RWPE1 (cell line): ENCODE measurements at regions not wholly inside any gene's neighbourhood (a gene's known extent, or its start where the extent isn't known, plus 50 kb on each side); places are given as distances from the start of the nearest gene placed in this dataset.

ENCODE experiments used
- CTCF ChIA-PET: fragments of 350-600 bp; sonication (Branson Sonifier 250); formaldehyde crosslinking; extraction: SDS; loops from one replicate; lab custom pipeline; 2021; lab: Yijun Ruan, JAX
- POLR2A ChIA-PET: fragments of 400-600 bp; formaldehyde crosslinking; extraction: SDS; loops from one replicate; lab custom pipeline; 2020; ENCODE audit warnings: antibody characterized with exemption; ENCODE audit not compliant: low non-redundant PET; lab: Yijun Ruan, JAX
- DNase-seq: peaks from one replicate; pipeline ENCODE4 v3.0.0; 2012; ENCODE audit warnings: low spot score
- H3K27ac ChIP-seq: fragments of 450-650 bp; 2 replicates; pipeline ENCODE4 v1.5.1; 2017
- CTCF ChIP-seq: fragments of 450-650 bp; conservative IDR thresholded peaks from 2 replicates; pipeline ENCODE4 v1.5.1; 2017; ENCODE audit warnings: low read depth, mild to moderate bottlenecking

DNA sequence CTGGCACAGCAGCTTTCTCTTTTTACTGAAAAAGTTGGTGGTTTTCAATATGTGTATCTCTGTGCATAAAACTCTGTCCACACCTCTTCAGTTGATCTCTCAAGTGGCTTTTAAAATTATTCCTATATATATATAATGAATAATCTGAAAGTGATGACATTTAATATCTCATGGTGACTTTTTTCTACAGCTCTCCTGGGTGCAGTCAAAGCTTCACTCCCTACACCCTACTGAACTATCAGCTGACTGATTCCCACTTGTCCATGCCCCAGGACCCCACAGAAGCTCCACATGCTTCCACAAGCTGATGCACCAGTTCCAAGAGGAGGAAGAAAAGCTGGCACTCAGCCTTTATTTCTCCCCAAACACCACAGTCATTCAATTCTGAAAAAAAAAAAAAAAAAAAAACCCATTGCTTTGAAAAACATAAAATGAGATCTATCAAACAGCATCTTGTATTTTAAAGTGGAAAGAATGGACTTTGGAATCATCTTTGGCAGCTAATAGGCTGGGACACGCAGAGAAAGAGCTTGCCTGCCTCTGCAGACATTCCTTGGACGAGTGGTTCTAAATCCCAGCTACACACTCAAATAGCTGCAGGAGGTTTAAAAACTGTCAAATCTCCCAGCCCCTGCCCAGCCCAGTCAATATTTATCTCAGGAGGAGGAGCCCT, 75.3 kb upstream of the GDF10 start:
- no peak for DNase-seq
- no peak overlapping the region for H3K27ac ChIP-seq
- ChIA-PET CTCF (no interaction called here), POLR2A (no interaction called here)
- TF ChIP-seq CTCF, result no peak

- no peak overlapping the region for H3K27ac ChIP-seq
- CTCF ChIA-PET, result no interaction called here
- DNase-seq, result no peak
- no peak for TF ChIP-seq CTCF
- POLR2A ChIA-PET, result no interaction called here
Observed at GRCh38 chr10:47225219-47225927, 74.6 kb upstream of the GDF10 start.

DNA sequence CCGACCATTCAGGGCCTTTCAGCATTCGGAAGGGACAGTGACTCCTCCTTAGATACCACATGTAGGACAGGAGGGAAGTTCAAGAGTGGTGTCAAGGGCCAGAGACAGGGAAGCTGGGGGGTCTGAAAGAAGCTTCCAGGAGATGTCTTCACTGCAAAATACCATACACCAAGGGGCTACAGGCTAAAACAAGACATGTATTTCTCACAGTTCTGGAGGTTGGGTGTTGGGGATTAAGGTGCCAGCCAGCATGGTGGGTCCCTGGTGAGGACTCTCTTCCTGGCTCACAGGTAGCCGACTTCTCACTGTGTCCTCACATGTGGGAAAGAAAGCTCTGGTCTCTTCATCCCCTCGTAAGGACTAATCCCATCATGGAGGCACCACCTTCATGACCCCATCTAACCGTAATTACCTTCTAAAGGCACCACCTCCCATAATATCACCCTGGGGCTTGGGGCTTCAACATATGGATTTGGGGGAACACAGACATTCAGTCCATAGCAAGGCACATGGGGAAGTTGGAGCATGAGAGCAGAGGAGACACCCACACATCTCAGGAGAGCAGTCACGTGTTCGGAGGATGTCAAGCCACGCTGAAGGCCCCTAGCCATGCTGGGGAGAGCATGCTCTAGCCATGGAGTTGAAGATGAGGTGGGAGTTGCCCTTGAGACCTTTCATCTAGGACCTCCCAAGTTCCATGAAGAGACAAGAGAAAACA, 73.9 kb upstream of the GDF10 start:
- TF ChIP-seq CTCF, result no peak
- POLR2A ChIA-PET, result no interaction called here
- H3K27ac ChIP-seq, result no peak overlapping the region
- no peak for DNase-seq
- CTCF ChIA-PET, result interaction anchor here (0.7 to 1.5 kb wide), 2 partner anchors 50 to 179 kb away, joined by 3 to 5 read pairs; no protein-coding TSS in a partner anchor

GRCh38 chr10:47230482-47230881, 69.5 kb upstream of the GDF10 start:
- H3K27ac ChIP-seq, result no peak overlapping the region
- no peak for TF ChIP-seq CTCF
- POLR2A ChIA-PET, result no interaction called here
- CTCF ChIA-PET, result interaction anchor here (0.5 kb wide), 1 partner anchor 94 kb away, joined by 5 read pairs; no protein-coding TSS in a partner anchor
- no peak for DNase-seq

DNA sequence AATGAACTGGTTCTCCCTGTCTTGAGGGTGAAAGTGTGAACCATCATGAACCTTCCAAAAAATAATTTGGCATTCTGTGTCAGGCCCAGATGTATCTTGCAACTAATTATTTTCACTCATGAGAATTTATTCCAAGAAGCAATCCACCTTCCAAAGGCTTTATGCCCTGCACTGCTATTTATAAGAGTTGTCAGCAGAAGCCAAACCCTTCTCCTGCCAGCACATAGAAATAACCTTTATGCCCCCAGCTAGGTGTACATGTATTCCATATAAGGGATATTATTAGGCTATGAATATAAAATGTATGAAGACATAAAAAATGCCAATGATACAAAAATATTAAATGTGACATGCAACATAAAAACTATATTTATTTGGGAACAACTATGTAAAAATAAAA, 69.0 kb upstream of the GDF10 start:
- CTCF ChIA-PET, result interaction anchor here (0.5 kb wide), 1 partner anchor 94 kb away, joined by 5 read pairs; no protein-coding TSS in a partner anchor

More for the DNA sequence above, 69.0 kb upstream of the GDF10 start:
- H3K27ac ChIP-seq, result no peak overlapping the region
- POLR2A ChIA-PET, result no interaction called here
- TF ChIP-seq CTCF, result no peak
- no peak for DNase-seq
